WTC11 (cell line): ENCODE measurements at regions not wholly inside any gene's neighbourhood (a gene's known extent, or its start where the extent isn't known, plus 50 kb on each side); places are given as distances from the start of the nearest gene placed in this dataset.

Experiments used
- CTCF ChIP-seq: fragments of 200-600 bp; IDR thresholded peaks from 2 replicates; pipeline ENCODE4 v1.8.0; 2022; ENCODE audit warnings: antibody characterized with exemption
- E2F4 ChIP-seq: sonication (generic); formaldehyde crosslinking; IDR thresholded peaks from 2 replicates; pipeline ENCODE4 v1.8.1; 2022; ENCODE audit warnings: low read depth, mild to moderate bottlenecking, moderate library complexity, missing genetic modification reagents, borderline replicate concordance
- FOXJ3 ChIP-seq: sonication (generic); formaldehyde crosslinking; IDR thresholded peaks from 2 replicates; pipeline ENCODE4 v1.9.0; 2021; ENCODE audit warnings: missing genetic modification reagents, mild to moderate bottlenecking, borderline replicate concordance
- JAZF1 ChIP-seq: fragments of 250-450 bp; sonication (Bioruptor Pico); IDR thresholded peaks from 2 replicates; pipeline ENCODE4 v1.9.0; 2021; ENCODE audit warnings: moderate library complexity, mild to moderate bottlenecking, inconsistent platforms
- NFE2L1 ChIP-seq: sonication (generic); formaldehyde crosslinking; IDR thresholded peaks from 2 replicates; pipeline ENCODE4 v1.8.1; 2023; ENCODE audit warnings: missing genetic modification reagents
- SP1 ChIP-seq: sonication (generic); formaldehyde crosslinking; conservative IDR thresholded peaks from 2 replicates; pipeline ENCODE4 v1.8.1; 2022; ENCODE audit warnings: missing genetic modification reagents
- TF ChIP-seq, protein P1 (sequence below): sonication (generic); formaldehyde crosslinking; IDR thresholded peaks from 2 replicates; pipeline ENCODE4 v1.8.1; 2023; ENCODE audit warnings: mild to moderate bottlenecking, missing genetic modification reagents, moderate library complexity
- TF ChIP-seq, protein P2 (sequence below): sonication (generic); formaldehyde crosslinking; IDR thresholded peaks from 2 replicates; pipeline ENCODE4 v1.8.0; 2022; ENCODE audit warnings: mild to moderate bottlenecking, missing genetic modification reagents
- TF ChIP-seq, protein P3 (sequence below): sonication (generic); formaldehyde crosslinking; IDR thresholded peaks from 2 replicates; pipeline ENCODE4 v1.8.0; 2022; ENCODE audit warnings: missing genetic modification reagents

DNA sequence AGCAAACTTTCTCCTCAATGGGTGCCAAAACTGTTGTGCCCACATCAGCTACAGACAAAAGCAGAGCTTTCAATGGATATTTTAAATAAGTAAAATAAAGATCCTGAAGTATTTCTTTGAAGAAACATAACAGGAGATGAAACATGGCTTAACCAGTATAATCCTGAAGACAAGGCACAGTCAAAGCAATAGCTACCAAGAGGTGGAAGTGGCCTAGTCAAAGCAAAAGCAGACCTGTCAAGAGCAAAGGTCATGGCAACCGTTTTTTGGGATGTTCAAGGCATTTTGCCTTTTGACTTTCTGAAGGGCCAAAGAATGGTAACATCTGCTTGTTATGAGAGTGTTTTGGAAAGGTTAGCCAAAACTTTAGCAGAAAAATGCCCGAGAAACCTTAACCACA is 77.9 kb downstream of the ANXA1 start:
- TF ChIP-seq FOXJ3 (CRISPR knock-in tag) (no peak), SP1 (CRISPR knock-in tag) (no peak), CTCF (no peak), E2F4 (CRISPR knock-in tag) (no peak), NFE2L1 (CRISPR knock-in tag) (no peak), JAZF1 (CRISPR knock-in tag) (no peak)
- TF ChIP-seq, protein P1, sequence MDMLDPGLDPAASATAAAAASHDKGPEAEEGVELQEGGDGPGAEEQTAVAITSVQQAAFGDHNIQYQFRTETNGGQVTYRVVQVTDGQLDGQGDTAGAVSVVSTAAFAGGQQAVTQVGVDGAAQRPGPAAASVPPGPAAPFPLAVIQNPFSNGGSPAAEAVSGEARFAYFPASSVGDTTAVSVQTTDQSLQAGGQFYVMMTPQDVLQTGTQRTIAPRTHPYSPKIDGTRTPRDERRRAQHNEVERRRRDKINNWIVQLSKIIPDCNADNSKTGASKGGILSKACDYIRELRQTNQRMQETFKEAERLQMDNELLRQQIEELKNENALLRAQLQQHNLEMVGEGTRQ (CRISPR knock-in tag): no peak
- TF ChIP-seq, protein P2, sequence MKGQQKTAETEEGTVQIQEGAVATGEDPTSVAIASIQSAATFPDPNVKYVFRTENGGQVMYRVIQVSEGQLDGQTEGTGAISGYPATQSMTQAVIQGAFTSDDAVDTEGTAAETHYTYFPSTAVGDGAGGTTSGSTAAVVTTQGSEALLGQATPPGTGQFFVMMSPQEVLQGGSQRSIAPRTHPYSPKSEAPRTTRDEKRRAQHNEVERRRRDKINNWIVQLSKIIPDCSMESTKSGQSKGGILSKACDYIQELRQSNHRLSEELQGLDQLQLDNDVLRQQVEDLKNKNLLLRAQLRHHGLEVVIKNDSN: no peak
- TF ChIP-seq, protein P3, sequence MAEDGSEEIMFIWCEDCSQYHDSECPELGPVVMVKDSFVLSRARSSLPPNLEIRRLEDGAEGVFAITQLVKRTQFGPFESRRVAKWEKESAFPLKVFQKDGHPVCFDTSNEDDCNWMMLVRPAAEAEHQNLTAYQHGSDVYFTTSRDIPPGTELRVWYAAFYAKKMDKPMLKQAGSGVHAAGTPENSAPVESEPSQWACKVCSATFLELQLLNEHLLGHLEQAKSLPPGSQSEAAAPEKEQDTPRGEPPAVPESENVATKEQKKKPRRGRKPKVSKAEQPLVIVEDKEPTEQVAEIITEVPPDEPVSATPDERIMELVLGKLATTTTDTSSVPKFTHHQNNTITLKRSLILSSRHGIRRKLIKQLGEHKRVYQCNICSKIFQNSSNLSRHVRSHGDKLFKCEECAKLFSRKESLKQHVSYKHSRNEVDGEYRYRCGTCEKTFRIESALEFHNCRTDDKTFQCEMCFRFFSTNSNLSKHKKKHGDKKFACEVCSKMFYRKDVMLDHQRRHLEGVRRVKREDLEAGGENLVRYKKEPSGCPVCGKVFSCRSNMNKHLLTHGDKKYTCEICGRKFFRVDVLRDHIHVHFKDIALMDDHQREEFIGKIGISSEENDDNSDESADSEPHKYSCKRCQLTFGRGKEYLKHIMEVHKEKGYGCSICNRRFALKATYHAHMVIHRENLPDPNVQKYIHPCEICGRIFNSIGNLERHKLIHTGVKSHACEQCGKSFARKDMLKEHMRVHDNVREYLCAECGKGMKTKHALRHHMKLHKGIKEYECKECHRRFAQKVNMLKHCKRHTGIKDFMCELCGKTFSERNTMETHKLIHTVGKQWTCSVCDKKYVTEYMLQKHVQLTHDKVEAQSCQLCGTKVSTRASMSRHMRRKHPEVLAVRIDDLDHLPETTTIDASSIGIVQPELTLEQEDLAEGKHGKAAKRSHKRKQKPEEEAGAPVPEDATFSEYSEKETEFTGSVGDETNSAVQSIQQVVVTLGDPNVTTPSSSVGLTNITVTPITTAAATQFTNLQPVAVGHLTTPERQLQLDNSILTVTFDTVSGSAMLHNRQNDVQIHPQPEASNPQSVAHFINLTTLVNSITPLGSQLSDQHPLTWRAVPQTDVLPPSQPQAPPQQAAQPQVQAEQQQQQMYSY (CRISPR knock-in tag): no peak
